Peyer's patch (tissue), 4 donors: ENCODE measurements at regions not wholly inside any gene's neighbourhood (a gene's known extent, or its start where the extent isn't known, plus 50 kb on each side); places are given as distances from the start of the nearest gene placed in this dataset.
"Not testable (repeated sequence)": the region's sequence is repeated elsewhere in the genome, so short reads cannot be mapped to it uniquely, and the experiment has no call there.

Experiments used
- DNase-seq, 3 donors: peaks; one replicate each; pipeline ENCODE4 v3.0.0-alpha.2; 2017 to 2019
- H3K27ac ChIP-seq, 4 donors: fragments of 200-600 bp; sonication (generic); one replicate each; pipeline ENCODE4 v1.5.1; 2016 to 2019
- H3K27me3 ChIP-seq, 2 donors: fragments of 200-600 bp; sonication (generic); one replicate each; pipeline ENCODE4 v1.5.1; 2019
- H3K36me3 ChIP-seq, 3 donors: fragments of 200-600 bp; sonication (generic); one replicate each; pipeline ENCODE4 v1.5.1; 2016 to 2019
- H3K4me1 ChIP-seq, 4 donors: fragments of 200-600 bp; sonication (generic); one replicate each; pipeline ENCODE4 v1.5.1; 2016 to 2019
- H3K4me3 ChIP-seq, 4 donors: fragments of 200-600 bp; sonication (generic); 1 replicate in 3 of 4; 2 replicates in 1 of 4; pipeline ENCODE4 v1.5.1; 2016 to 2019; ENCODE audit warnings: mild to moderate bottlenecking in 1 of 4
- H3K9me3 ChIP-seq, 4 donors: fragments of 200-600 bp; sonication (generic); one replicate each; pipeline ENCODE4 v1.5.1; 2016 to 2019; ENCODE audit warnings: mild to moderate bottlenecking in 1 of 4
- CTCF ChIP-seq, 6 experiments: fragments of 450-650 bp in 4 of 6; fragments of 200-600 bp in 2 of 6; sonication (generic) in 1 of 6; IDR thresholded peaks; one replicate each; pipeline ENCODE4 v1.5.1; 2017 to 2019; ENCODE audit warnings: antibody characterized with exemption in 6 of 6, mild to moderate bottlenecking in 3 of 6, moderate library complexity in 1 of 6
- POLR2A ChIP-seq, 2 donors: fragments of 450-650 bp; IDR thresholded peaks; one replicate each; pipeline ENCODE4 v1.5.1; 2017; ENCODE audit warnings: antibody characterized with exemption in 2 of 2, mild to moderate bottlenecking in 2 of 2, moderate library complexity in 2 of 2

- H3K4me1 ChIP-seq, H3K27me3 ChIP-seq, H3K27ac ChIP-seq, H3K36me3 ChIP-seq, H3K9me3 ChIP-seq, H3K4me3 ChIP-seq: not testable (repeated sequence)
- peak in 1 of 3 donors; percentile 40 for DNase-seq
Measured at GRCh38 chr14:105600195-105600938, 74.0 kb downstream of the TMEM121 start.

GRCh38 chr14:105600939-105601359, 74.6 kb downstream of the TMEM121 start:
- Histone ChIP-seq H3K36me3 (no peaks in the 10 kb centered on the region), H3K9me3 (no peaks in the 10 kb centered on the region), H3K4me3 (no peak overlapping the region), H3K27ac (no peak overlapping the region), H3K4me1 (no peaks in the 10 kb centered on the region), H3K27me3 (no peaks in the 10 kb centered on the region)
- TF ChIP-seq CTCF (IDR thresholded peaks at IDR 0.05) (no peak), POLR2A (IDR thresholded peaks at IDR 0.05) (no peak)
- DNase-seq = no peak

GRCh38 chr14:105601360-105602242, 75.2 kb downstream of the TMEM121 start:
- TF ChIP-seq CTCF (IDR thresholded peaks at IDR 0.05) (no peak), POLR2A (IDR thresholded peaks at IDR 0.05) (no peak)
- no peaks in the 10 kb centered on the region for H3K36me3 ChIP-seq
- peak in 1 of 3 donors; percentile 34 for DNase-seq
- no peaks in the 10 kb centered on the region for H3K9me3 ChIP-seq
- no peak overlapping the region for H3K4me3 ChIP-seq
- no peaks in the 10 kb centered on the region for H3K27me3 ChIP-seq
- H3K27ac ChIP-seq = no peak overlapping the region
- no peaks in the 10 kb centered on the region for H3K4me1 ChIP-seq

DNA sequence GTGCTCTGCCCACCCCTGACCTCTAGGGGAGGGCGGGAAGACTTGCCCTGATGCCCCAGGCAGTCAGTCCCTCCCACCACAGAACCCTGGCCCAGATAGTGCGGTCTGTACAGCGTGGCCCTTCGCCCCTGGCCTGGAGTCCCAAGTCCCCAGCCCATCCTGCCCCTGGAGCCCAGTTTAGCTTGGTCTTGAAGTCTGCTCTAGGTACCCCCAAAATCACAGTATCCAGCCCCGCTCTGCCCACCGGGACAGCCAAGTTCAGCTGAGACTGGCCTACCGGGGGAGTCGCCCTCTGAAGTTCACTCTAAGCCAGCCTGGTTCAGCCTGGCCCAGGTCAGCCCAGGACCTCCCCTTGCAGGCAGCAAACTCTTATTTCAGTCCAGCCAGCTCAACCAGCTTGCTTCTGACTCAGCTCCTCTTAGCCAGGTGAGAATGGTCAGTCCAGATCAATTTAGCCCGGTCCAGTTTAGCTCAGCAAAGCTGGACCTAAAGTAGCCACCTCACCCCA, 75.9 kb downstream of the TMEM121 start:
- H3K27ac ChIP-seq = no peak overlapping the region
- TF ChIP-seq POLR2A (IDR thresholded peaks at IDR 0.05) (no peak), CTCF (IDR thresholded peaks at IDR 0.05) (no peak)
- H3K27me3 ChIP-seq = no peaks in the 10 kb centered on the region
- H3K36me3 ChIP-seq = no peaks in the 10 kb centered on the region
- no peaks in the 10 kb centered on the region for H3K4me1 ChIP-seq
- H3K9me3 ChIP-seq = no peaks in the 10 kb centered on the region
- H3K4me3 ChIP-seq = no peak overlapping the region
- peak in 1 of 3 donors; percentile 42 for DNase-seq

- Histone ChIP-seq H3K9me3 (no peaks in the 10 kb centered on the region), H3K27me3 (no peaks in the 10 kb centered on the region), H3K36me3 (no peaks in the 10 kb centered on the region), H3K4me3 (no peak overlapping the region), H3K4me1 (no peaks in the 10 kb centered on the region), H3K27ac (no peak overlapping the region)
- TF ChIP-seq POLR2A (IDR thresholded peaks at IDR 0.05) = no peak
- DNase-seq = peak in 2 of 3 donors; percentile 43 to 48
Measured at GRCh38 chr14:105602799-105603793, 76.7 kb downstream of the TMEM121 start.

- not testable (repeated sequence) for H3K4me3 ChIP-seq, H3K27ac ChIP-seq, H3K27me3 ChIP-seq, H3K36me3 ChIP-seq, H3K9me3 ChIP-seq, H3K4me1 ChIP-seq
- DNase-seq = peak in 2 of 3 donors; percentile 31 to 44
Measured at GRCh38 chr14:105604531-105605463, 78.4 kb downstream of the TMEM121 start.
